Colonic mucosa (tissue), 4 donors: ENCODE measurements at regions not wholly inside any gene's neighbourhood (a gene's known extent, or its start where the extent isn't known, plus 50 kb on each side); places are given as distances from the start of the nearest gene placed in this dataset.
"Not testable (repeated sequence)": the region's sequence is repeated elsewhere in the genome, so short reads cannot be mapped to it uniquely, and the experiment has no call there.

ENCODE experiments used
- DNase-seq: peaks from one replicate; pipeline ENCODE4 v3.0.0-alpha.2; 2020
- H3K27ac ChIP-seq: fragments of 200-600 bp; one replicate; pipeline ENCODE4 v1.8.0; 2021
- H3K27me3 ChIP-seq: fragments of 200-600 bp; one replicate; pipeline ENCODE4 v1.8.0; 2021
- H3K36me3 ChIP-seq: fragments of 200-600 bp; one replicate; pipeline ENCODE4 v1.8.0; 2021
- H3K4me1 ChIP-seq: fragments of 200-600 bp; one replicate; pipeline ENCODE4 v1.8.0; 2021; ENCODE audit warnings: mild to moderate bottlenecking
- H3K4me3 ChIP-seq: fragments of 200-600 bp; one replicate; pipeline ENCODE4 v1.8.0; 2021
- H3K9ac ChIP-seq, 2 donors: one replicate each; pipeline ENCODE4 v1.7.0; 2013; ENCODE audit warnings: control low read depth in 2 of 2, low read depth in 2 of 2, low read length in 2 of 2
- H3K9me3 ChIP-seq: fragments of 200-600 bp; one replicate; pipeline ENCODE4 v1.8.0; 2021
- CTCF ChIP-seq: fragments of 200-600 bp; IDR thresholded peaks from one replicate; pipeline ENCODE4 v1.8.0; 2022; ENCODE audit warnings: antibody characterized with exemption, mild to moderate bottlenecking
- intact Hi-C: fragments of 100-400 bp; cut with DNase I; formaldehyde crosslinking; loops from one replicate; pipeline ENCODE4 v1.14.1; 2022
- donor health status: healthy.
- donor health status: DM: no; HTN: no; CAD: no.
- donor health status: DM: no; HTN: no; CAD: no.

- H3K27ac ChIP-seq = no peak overlapping the region
- H3K9ac ChIP-seq = no peak overlapping the region
- no peaks in the 10 kb centered on the region for H3K36me3 ChIP-seq
- no peak overlapping the region for H3K4me3 ChIP-seq
- H3K27me3 ChIP-seq = no peaks in the 10 kb centered on the region
- no peak for TF ChIP-seq CTCF
- intact Hi-C loops = no loop called here
- H3K9me3 ChIP-seq = no peaks in the 10 kb centered on the region
- H3K4me1 ChIP-seq = no peaks in the 10 kb centered on the region
- DNase-seq = no peak
Measured at GRCh38 chr2:113823716-113824595, 65.9 kb upstream of the ACTR3 start.

DNA sequence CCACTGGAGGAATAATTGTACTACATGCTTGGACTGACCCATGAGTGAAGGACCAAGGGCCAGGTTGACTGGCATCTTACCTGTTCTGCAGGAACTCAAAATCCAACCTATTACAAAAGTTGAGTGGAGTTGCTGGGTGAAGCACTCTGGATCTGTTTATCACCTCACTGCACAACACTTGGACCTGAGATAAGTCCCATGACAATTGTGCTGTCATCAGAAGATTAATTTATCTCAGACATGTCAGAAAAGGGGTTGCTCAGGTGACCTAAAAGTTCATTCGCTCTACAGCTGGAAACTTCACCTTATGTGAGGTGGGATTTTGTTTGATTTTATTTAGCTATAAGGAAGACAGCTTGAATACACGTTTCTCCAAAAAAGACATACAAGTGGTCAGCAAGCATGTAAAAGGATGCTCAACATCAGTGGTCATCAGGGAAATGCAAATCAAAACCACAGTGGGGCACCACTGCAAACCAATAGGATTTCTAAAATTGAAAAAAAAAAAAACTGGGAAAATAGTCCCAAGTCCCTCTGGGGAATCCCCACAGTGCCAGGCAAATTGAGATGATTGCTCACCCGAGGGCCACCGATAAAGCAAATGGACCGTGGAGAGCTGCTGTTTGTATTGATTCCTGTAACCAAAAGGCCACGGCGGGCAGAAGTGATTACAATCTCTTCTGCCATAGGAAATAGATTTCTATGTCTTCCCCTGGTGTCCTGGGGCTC, 65.8 kb upstream of the SLC35F5 start:
- no peak for DNase-seq
- no peak for TF ChIP-seq CTCF
- intact Hi-C loops = no loop called here

GRCh38 chr2:113818382-113818951, 62.0 kb upstream of the SLC35F5 start:
- Histone ChIP-seq H3K4me3 (no peak overlapping the region), H3K27me3 (no peaks in the 10 kb centered on the region), H3K27ac (no peak overlapping the region), H3K9me3 (no peaks in the 10 kb centered on the region), H3K4me1 (peaks cover 3% of the 10 kb centered on the region), H3K9ac (no peak overlapping the region), H3K36me3 (no peaks in the 10 kb centered on the region)
- intact Hi-C loops = no loop called here
- no peak for TF ChIP-seq CTCF
- no peak for DNase-seq

More for the DNA sequence above, 65.8 kb upstream of the SLC35F5 start:
- H3K27ac ChIP-seq = no peak overlapping the region
- no peak overlapping the region for H3K9ac ChIP-seq
- H3K27me3 ChIP-seq = no peaks in the 10 kb centered on the region
- H3K36me3 ChIP-seq = no peaks in the 10 kb centered on the region
- H3K4me1 ChIP-seq = peaks cover 3% of the 10 kb centered on the region
- H3K4me3 ChIP-seq = no peak overlapping the region
- H3K9me3 ChIP-seq = no peaks in the 10 kb centered on the region

DNA sequence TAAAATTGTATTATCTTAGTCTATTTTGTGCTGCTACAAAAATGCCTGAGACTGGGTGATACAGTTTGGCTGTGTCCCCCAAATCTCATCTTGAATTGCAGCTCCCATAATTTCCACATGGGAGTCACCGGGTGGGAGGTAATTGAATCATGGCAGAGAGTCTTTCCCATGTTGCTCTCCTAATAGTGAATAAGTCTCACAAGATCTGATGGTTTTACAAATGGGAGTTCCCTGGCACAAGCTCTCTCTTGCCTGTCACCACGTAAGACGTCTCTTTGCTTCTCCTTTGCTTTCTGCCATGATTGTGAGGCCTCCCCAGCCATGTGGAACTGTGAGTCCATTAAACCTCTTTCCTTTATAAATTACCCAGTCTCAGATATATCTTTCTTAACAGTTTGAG, 57.0 kb upstream of the SLC35F5 start:
- DNase-seq, H3K27me3 ChIP-seq, H3K27ac ChIP-seq, H3K4me3 ChIP-seq, H3K9ac ChIP-seq, H3K36me3 ChIP-seq, H3K4me1 ChIP-seq, H3K9me3 ChIP-seq: not testable (repeated sequence)
- intact Hi-C loops = loop anchor here (5.0 kb wide), 1 partner anchor 54 kb away; no protein-coding TSS in a partner anchor

- no peaks in the 10 kb centered on the region for H3K4me1 ChIP-seq
- H3K27ac ChIP-seq = no peak overlapping the region
- DNase-seq = no peak
- intact Hi-C loops = loop anchor here (5.0 kb wide), 1 partner anchor 55 kb away; no protein-coding TSS in a partner anchor
- no peaks in the 10 kb centered on the region for H3K36me3 ChIP-seq
- no peak overlapping the region for H3K9ac ChIP-seq
- no peak overlapping the region for H3K4me3 ChIP-seq
- no peaks in the 10 kb centered on the region for H3K27me3 ChIP-seq
- no peaks in the 10 kb centered on the region for H3K9me3 ChIP-seq
- no peak for TF ChIP-seq CTCF
Measured at GRCh38 chr2:113812204-113812603, 55.8 kb upstream of the SLC35F5 start.
